WTC11 (cell line): ENCODE measurements at regions not wholly inside any gene's neighbourhood (a gene's known extent, or its start where the extent isn't known, plus 50 kb on each side); places are given as distances from the start of the nearest gene placed in this dataset.

ENCODE experiments used
- ATAC-seq: fragments of 200-7000 bp; cut with Tn5 transposase; 2 replicates; pipeline ENCODE4 v1.10.0; 2021; ENCODE audit warnings: mild to moderate bottlenecking, moderate library complexity
- CTCF ChIA-PET: fragments of 300-600 bp; sonication (Branson Sonifier 250); formaldehyde crosslinking; loops from one replicate; lab custom pipeline; 2021; ENCODE audit warnings: antibody characterized with exemption; lab: Charles Lee
- POLR2A ChIA-PET: fragments of 350-600 bp; sonication (Branson Sonifier 250); formaldehyde crosslinking; loops from one replicate; lab custom pipeline; 2021; ENCODE audit warnings: antibody characterized with exemption; lab: Charles Lee
- DNase-seq: peaks from one replicate; pipeline ENCODE4 v3.0.0; 2021; ENCODE audit warnings: low spot score
- H3K27ac Mint-ChIP-seq: 2 replicates; pipeline ENCODE4 v1.8.0; 2021; ENCODE audit warnings: mixed read lengths
- H3K27me3 Mint-ChIP-seq: 2 replicates; pipeline ENCODE4 v1.8.0; 2021; ENCODE audit warnings: low read depth, mild to moderate bottlenecking, moderate library complexity, mixed read lengths
- H3K36me3 Mint-ChIP-seq: 2 replicates; pipeline ENCODE4 v1.8.0; 2021; ENCODE audit warnings: mixed read lengths
- H3K4me1 Mint-ChIP-seq: 2 replicates; pipeline ENCODE4 v1.8.0; 2022; ENCODE audit warnings: mixed read lengths
- H3K4me3 Mint-ChIP-seq: 2 replicates; pipeline ENCODE4 v1.8.0; 2021; ENCODE audit warnings: mild to moderate bottlenecking, moderate library complexity, mixed read lengths
- H3K9me3 Mint-ChIP-seq: 2 replicates; pipeline ENCODE4 v1.8.0; 2021; ENCODE audit warnings: mixed read lengths
- AR ChIP-seq: fragments of 250-450 bp; sonication (Bioruptor Pico); IDR thresholded peaks from 2 replicates; pipeline ENCODE4 v1.9.0; 2021; ENCODE audit warnings: mild to moderate bottlenecking
- ATF2 ChIP-seq: sonication (generic); formaldehyde crosslinking; IDR thresholded peaks from 2 replicates; pipeline ENCODE4 v1.8.1; 2022; ENCODE audit warnings: low read depth, missing genetic modification reagents, borderline replicate concordance
- CBFB ChIP-seq: sonication (generic); formaldehyde crosslinking; IDR thresholded peaks from 2 replicates; pipeline ENCODE4 v1.8.1; 2022; ENCODE audit warnings: mild to moderate bottlenecking, low read depth, missing genetic modification reagents
- CREB1 ChIP-seq: sonication (generic); formaldehyde crosslinking; IDR thresholded peaks from 2 replicates; pipeline ENCODE4 v1.8.0; 2023; ENCODE audit warnings: mild to moderate bottlenecking, missing genetic modification reagents
- IRF1 ChIP-seq: sonication (generic); formaldehyde crosslinking; IDR thresholded peaks from 2 replicates; pipeline ENCODE4 v1.8.0; 2023; ENCODE audit warnings: missing genetic modification reagents
- NFE2L1 ChIP-seq: sonication (generic); formaldehyde crosslinking; IDR thresholded peaks from 2 replicates; pipeline ENCODE4 v1.8.1; 2023; ENCODE audit warnings: missing genetic modification reagents
- PRDM15 ChIP-seq: sonication (generic); formaldehyde crosslinking; IDR thresholded peaks from 2 replicates; pipeline ENCODE4 v1.8.0; 2022; ENCODE audit warnings: missing genetic modification reagents
- PRRX2 ChIP-seq: fragments of 250-450 bp; sonication (Bioruptor Pico); IDR thresholded peaks from 2 replicates; pipeline ENCODE4 v1.8.0; 2021; ENCODE audit warnings: mild to moderate bottlenecking
- ZNF121 ChIP-seq: sonication (generic); formaldehyde crosslinking; IDR thresholded peaks from 2 replicates; pipeline ENCODE4 v1.8.0; 2023; ENCODE audit warnings: missing genetic modification reagents
- ZNF532 ChIP-seq: fragments of 250-450 bp; sonication (Bioruptor Pico); IDR thresholded peaks from 2 replicates; pipeline ENCODE4 v1.9.0; 2021; ENCODE audit warnings: mild to moderate bottlenecking, borderline replicate concordance
- TF ChIP-seq, protein P1 (sequence below): sonication (generic); formaldehyde crosslinking; IDR thresholded peaks from 2 replicates; pipeline ENCODE4 v1.8.1; 2022; ENCODE audit warnings: missing genetic modification reagents, borderline replicate concordance

GRCh38 chr2:120560330-120560729, 175.3 kb upstream of the GLI2 start:
- ATAC-seq: no peak
- CTCF ChIA-PET: no interaction called here
- no peak overlapping the region for H3K27ac Mint-ChIP-seq

GRCh38 chr2:120561379-120562035, 174.2 kb upstream of the GLI2 start:
- Mint-ChIP-seq H3K4me1 (peaks cover 9% of the 10 kb centered on the region), H3K4me3 (no peak overlapping the region), H3K27me3 (peaks cover 7% of the 10 kb centered on the region; the same call in 1 of the 2 replicates), H3K9me3 (no peaks in the 10 kb centered on the region), H3K27ac (no peak overlapping the region), H3K36me3 (no peaks in the 10 kb centered on the region)
- CTCF ChIA-PET: no interaction called here
- no peak for ATAC-seq
- TF ChIP-seq NFE2L1 (CRISPR knock-in tag) (no peak), PRRX2 (CRISPR knock-in tag) (no peak), IRF1 (CRISPR knock-in tag) (no peak), ZNF532 (CRISPR knock-in tag) (no peak), PRDM15 (CRISPR knock-in tag) (no peak), AR (CRISPR knock-in tag) (no peak), ZNF121 (CRISPR knock-in tag) (no peak), CBFB (no peak), ATF2 (CRISPR knock-in tag) (no peak)
- TF ChIP-seq, protein P1, sequence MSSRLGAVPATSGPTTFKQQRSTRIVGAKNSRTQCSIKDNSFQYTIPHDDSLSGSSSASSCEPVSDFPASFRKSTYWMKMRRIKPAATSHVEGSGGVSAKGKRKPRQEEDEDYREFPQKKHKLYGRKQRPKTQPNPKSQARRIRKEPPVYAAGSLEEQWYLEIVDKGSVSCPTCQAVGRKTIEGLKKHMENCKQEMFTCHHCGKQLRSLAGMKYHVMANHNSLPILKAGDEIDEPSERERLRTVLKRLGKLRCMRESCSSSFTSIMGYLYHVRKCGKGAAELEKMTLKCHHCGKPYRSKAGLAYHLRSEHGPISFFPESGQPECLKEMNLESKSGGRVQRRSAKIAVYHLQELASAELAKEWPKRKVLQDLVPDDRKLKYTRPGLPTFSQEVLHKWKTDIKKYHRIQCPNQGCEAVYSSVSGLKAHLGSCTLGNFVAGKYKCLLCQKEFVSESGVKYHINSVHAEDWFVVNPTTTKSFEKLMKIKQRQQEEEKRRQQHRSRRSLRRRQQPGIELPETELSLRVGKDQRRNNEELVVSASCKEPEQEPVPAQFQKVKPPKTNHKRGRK: no peak
- DNase-seq: no peak
- POLR2A ChIA-PET: no interaction called here

More at GRCh38 chr2:120560330-120560729, 175.3 kb upstream of the GLI2 start:
- no peak for DNase-seq
- POLR2A ChIA-PET: no interaction called here
- Mint-ChIP-seq H3K27me3 (peaks cover 11% of the 10 kb centered on the region), H3K36me3 (no peaks in the 10 kb centered on the region), H3K4me1 (peaks cover 9% of the 10 kb centered on the region), H3K9me3 (no peaks in the 10 kb centered on the region)
- TF ChIP-seq CREB1 (no peak), ATF2 (CRISPR knock-in tag) (no peak)
- TF ChIP-seq, all 79 proteins: peak for 0
- no peak overlapping the region for H3K4me3 Mint-ChIP-seq
